NCI-H1105 (cell line): ENCODE measurements at regions not wholly inside any gene's neighbourhood (a gene's known extent, or its start where the extent isn't known, plus 50 kb on each side); places are given as distances from the start of the nearest gene placed in this dataset.

Experiments
- DNase-seq: peaks from one replicate; lab custom pipeline; 2025; lab: John Stamatoyannopoulos, UW

DNA sequence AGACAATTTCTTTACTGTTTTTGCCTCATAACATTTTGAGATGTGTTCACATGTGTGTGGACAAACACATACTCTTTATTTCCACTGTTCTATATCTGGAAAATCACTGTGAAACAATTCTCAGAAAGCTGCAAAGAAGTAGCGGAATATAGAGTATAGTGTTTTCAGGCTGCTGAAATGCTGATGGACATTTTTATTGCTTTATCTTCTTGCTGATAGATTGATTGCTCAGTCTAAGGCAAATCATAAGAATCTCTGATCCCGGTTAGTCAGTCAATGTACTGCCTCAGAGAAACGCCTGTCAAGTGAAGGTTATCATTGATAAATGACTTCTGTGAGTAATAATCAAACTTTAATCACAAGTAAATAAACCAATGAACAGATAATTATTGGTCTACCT, 364.9 kb upstream of the CTNND2 start:
- no peak for DNase-seq

DNA sequence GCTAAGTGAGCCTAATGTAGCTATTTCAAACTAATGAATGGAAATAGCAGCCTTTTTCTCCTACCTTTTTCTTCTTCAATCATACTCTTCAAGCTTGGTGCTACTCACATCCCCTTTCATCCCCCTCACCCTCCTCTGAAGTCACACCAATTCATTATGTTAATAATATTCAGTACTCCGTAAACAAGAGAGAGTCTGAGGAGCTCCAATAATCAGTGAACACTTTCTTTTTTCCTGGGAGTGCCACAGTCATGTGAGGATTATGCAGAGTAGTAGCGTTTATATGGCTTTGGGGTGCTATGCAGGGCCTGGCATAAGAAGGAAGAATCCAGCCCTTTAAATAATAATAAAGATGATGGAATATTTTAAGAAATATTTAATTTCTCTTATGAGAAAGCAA, 354.3 kb upstream of the CTNND2 start:
- DNase-seq, result no peak

DNA sequence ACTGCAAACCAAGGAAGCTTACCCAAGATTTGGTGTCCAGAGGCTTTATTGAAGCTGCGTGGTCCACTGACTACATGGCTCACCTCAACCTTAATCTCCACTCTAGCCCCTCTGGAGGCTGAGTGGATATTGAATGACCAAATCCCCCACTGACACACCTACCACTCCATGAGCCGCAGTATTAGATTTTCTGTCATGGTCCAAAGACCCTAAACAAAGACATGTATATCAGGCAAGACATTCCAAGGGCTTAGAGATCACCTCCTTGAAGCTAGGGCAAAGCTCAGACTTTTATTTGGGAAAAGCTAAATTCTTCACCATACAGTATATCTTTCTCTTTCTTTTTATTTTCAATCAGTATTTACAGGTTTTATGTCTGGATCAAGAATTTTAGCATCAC, 346.2 kb upstream of the CTNND2 start:
- DNase-seq, result no peak

DNA sequence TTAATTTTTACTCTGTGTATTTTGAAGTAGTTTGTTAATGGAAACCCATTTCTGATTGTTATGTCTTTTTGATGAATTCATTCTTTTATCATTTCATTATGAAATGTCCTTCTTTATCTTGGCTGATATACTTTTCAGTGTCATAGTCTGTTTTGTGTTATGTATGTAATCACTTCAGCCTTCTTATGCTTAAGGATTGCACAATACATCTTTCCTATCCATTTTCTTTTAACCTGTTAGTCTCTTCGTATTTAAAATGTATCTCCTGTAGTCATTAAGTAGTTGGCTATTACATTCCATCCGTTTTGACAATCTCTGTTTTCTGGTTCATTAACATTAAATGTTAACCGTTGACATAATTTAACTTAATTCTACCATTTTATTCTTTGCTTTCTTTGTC, 344.6 kb upstream of the CTNND2 start:
- no peak for DNase-seq

DNA sequence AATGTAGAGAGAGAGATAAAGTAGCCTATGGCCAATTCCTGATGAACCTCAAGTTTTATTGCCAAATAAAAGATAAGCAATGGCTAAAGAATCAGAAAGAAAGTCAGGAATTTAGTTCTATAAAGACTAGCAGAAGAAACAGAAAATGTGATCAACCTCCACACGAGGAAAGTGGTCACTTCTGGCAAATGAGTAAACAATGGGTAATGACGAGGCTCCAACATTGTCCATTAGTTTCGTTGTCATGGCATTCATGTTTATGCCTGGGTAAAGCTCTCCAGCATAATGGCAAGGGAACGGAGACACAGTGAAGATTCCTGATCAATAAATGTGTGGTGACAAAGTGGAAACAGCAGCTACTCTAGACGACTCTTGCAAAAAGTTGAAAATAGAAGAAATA, 341.8 kb upstream of the CTNND2 start:
- no peak for DNase-seq

DNA sequence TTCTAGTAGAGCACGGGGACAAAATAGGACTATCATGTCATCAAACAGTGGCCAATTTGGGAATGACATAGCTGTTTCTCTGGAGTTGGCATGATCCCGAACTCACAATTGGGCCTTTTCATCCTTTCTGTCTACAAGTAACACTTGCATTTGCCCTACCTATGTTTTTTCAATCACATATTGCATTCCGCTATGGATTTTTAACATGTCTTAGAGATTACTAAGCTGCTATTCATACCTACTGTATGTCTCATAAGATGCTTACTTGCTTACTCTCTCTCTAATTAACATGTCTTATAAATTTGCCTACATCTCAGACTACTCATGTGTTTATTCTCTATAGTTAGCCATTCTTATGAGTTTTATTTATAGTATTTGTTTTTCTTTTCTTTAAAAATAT, 341.2 kb upstream of the CTNND2 start:
- no peak for DNase-seq

DNA sequence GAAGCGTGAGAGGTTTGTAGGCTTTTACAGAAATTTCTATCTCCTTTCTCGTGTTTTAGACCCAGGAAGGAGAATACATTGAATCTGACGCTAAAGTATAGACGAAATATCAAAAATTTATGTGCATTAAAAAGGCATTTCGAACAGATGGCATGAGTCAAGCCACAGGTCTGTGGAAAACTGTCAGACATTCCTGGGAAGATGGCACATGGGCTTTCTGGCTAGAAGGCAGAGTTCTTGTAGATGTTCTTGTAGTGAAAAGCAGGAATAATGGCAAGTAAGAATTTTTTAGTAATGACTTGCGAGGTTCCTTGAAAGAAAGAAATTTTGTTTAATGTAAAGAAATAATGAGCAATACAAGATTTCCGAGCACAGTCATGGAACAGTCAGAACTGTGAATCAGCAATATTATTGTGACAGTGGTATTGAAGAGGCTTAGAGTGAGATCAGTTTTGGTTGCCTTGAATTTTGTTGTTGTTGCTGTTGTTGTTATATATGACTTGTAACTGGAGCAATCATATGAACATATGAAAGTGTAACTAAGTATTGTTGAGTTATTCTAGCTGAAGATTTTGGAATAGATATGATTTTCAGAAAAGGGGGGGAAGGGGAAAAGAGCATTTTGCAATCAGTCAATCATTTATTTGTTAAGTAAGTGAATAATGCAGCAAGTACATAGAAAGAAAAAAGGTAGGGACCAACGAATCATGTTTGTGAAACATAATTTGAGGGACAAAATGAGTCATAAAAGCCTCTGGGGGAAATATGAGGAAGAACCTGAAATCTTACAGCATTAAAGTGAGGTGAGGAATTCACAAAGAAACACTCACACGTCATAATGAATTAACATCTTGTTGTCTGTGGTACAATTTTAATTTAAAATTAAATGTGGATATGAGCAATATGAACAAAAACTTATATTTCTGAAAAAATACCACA, 339.0 kb upstream of the CTNND2 start:
- no peak for DNase-seq

DNA sequence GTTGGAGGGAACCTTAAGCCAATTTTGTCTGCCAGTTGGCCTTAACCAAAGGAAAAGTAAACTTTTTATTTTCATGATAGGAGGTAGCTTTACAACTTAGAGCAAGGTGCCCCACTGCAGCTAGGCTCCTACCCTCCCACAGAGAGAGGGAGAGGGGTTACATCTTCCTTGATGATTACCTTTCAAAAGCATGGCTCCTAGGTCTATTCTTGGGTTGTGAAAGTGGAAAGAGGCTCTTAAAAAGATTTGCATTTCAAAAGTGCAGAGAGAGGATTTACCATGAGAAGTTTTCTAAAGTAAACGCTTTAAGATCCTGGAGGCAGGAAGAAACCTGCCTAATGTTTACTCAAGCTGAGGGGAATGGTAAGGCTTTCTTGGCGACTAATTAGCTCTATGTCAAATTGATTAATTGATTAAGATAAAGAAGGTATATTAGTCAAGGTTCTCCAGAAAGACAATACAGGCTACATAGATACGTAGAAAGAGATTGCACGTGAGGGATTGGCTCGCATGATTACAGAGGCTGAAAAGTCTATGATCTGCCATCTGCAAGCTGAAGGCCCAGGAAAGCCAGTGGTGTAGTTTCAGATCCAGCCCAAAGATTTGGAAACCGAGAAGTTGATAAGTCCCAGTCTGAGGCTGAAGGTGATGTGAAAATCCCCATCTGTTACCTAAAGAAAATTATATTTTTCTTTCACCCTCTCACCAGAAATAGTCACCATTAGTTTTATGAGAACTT, 333.8 kb upstream of the CTNND2 start:
- no peak for DNase-seq

DNA sequence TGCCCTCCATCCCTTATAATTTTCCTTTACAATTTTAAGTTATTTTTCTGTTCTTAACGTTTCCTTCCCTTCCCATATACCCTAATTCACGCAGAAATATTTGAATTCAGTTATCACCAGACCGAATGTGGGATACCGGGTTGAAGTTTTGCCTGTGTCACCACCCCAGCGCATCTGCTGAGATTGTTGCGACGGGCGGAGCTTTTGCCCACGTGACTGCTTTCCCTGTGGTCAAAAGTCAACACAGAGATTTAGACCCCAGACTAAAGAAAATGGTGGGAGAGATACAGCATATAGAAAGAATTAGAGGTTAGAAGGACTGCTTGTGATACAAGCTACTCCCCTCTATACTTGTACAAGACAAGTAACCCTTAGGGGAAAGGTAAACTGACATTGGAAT, 326.4 kb upstream of the CTNND2 start:
- no peak for DNase-seq

DNA sequence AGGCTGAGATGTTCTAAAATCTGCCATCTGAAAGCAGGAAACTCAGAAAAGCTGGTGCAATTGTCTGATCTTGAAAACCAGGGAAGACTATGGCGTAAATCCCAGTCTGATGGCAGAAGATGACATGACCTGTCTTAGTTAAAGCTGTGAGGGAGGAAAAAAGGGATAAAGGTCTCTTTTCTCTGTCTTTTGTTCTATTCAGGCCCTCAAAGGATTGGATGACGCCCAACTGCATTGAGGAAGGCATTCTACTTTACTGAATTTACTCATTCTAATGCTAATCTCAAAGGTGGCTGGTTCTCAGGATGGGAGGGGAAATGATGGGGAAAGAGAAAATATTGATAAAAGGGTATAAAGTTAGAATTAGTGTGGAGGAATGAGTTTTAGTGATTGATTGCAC, 312.8 kb upstream of the CTNND2 start:
- DNase-seq, result no peak

DNA sequence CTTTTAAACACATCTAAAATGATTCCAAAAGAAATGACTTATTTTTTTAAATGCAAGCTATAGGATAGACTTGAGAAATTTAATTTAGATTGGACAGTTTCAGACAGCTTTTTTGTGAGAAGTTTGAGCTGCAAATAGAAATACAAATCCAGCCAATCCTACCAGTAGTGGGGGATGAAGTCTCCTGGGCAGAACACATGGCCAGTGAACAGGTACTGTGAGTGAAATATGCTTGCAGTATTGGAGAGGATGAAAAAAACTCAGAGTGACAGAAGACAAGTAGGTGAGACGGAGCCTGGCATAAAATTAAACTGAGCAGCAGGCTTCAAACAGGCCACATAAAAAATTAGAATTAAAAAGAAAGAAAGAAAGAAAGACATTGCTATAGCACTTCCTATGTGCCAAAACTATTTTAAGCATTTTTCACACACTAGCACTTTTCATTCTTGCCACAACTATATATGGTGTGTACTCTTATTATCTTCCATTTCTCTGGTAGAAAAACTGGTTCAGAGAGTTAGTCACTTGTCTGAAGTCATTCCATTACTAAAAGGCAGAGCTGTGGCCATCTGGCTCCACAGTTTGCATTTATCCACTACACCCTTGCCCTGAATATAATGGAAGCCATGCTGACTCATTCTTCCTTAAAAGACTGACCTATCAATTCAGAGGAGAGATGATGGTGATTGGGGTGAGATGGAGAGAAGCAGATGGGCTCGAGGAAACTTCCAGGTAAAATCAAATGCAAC, 310.2 kb upstream of the CTNND2 start:
- DNase-seq, result no peak

DNA sequence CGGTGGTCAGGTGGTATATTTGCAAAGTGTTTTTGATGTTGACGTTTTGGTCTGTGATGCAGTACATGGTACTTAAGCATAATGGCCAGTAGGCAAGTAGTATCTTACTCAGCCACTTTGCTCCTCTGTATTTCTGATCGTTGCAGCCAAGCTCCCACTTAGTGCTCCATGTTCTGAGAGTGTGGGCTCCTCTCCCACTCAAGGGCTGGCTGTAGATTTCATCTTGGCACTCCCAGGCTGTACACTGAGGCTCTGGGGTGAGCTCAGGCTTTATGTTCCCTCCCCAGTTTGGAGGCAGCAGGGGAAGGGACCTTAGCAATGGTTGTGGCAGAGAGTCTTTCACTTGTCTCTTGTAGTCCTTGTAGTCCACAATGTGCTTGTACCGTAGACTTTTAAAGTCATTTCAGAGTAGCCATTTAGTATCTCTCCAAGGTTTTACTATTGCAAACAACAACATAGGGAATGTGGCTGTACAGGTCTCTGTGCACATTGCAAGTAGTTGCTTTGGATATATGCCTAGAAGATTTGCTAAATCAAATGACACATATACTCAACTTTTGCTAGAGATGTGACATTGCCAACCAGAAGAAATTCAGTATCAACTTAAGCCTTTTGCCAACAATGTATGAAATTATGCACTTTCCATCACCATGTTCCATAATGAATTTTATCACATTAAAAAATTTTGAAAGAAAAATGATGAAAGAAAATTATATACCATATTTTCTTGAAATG, 304.3 kb upstream of the CTNND2 start:
- DNase-seq, result no peak

DNA sequence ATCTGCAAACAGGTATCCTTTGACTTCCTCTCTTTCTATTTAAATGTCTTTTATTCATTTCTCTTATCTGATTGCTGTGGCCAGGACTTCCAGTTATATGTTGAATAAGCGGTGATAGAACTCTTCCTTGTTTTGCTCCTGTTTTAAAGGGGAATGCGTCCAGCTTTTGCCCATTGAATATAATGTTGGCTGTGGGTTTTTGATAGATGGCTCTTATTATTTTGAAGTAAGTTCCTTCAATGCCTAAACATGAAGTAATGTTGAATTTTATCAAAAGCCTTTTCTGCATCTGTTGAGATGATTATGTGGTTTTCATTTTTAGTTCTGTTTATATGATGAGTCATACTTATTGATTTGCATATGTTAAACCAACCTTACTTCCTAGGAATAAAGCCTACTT, 300.5 kb upstream of the CTNND2 start:
- no peak for DNase-seq

DNA sequence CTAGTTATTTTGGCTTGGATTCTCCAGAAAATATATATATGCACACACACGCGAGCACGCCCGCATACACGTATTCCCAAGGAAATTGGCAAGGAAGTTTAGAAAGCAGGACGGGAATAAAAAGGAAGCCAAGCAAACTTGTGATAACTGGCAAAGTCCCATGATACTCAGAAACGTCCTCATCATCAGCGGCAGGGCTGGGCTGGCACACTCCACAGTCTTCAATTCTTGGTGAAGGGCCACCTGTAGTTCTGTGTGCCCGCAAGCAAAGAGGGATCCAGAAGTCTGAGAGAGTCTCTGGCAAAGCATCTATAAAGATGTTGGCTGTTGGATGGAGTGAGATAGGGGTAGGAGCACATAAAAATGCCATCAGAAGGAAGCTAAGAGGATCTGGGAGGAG, 289.3 kb upstream of the CTNND2 start:
- no peak for DNase-seq

DNA sequence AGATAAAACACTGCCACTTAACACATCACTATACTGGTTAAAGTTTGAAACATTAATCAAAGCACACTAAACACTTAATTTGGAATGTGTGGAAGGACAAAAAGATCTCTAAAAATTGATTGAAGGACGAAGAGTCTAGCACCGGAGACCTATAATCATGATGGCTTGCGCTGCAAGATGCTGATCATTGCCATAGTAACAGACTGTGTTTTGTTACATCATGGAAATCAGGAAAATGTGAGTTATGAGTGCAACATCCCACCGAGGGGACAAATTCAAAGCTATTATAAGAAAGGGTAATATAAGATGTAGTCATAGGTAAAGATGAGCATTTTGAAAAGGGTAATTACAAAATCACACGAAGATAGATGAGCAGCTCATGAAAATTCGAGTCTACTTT, 278.8 kb upstream of the CTNND2 start:
- DNase-seq, result no peak

DNA sequence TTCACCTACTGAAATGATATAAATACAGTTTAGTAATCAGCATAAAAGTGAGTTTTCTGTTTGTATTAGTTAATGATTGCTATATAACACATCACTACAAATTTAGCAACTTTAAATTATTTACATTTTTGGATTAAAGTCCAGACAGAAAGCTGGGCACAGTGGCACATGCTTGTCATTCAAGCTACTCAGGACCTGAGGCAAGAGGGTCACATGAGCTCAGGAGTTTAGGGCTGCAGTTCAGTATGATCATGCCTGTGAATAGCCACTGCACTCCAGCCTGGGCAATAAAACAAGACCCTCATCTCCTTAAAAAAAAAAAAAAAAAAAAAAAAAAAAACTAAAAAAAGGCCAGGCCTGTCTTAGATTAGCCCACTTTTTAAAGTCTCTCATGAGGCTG, 273.6 kb upstream of the CTNND2 start:
- DNase-seq, result no peak

DNA sequence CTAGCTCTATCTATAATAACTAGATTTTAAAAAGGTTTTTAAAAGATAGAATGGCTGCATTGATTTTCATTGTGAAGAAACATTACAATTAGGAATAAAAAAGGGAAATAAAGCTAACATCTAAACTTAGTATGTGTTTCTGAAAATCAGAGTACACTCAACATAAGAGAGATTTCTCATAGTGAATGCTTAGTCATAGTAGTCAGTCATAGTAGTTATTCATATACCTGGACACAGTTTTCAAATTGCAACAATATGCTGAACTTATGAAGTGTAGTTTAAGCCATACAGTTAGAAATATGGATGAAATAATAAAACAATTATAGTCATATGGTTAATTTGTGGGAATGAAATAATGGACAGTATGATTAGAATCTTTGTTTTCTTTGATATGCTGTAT, 273.0 kb upstream of the CTNND2 start:
- no peak for DNase-seq

DNA sequence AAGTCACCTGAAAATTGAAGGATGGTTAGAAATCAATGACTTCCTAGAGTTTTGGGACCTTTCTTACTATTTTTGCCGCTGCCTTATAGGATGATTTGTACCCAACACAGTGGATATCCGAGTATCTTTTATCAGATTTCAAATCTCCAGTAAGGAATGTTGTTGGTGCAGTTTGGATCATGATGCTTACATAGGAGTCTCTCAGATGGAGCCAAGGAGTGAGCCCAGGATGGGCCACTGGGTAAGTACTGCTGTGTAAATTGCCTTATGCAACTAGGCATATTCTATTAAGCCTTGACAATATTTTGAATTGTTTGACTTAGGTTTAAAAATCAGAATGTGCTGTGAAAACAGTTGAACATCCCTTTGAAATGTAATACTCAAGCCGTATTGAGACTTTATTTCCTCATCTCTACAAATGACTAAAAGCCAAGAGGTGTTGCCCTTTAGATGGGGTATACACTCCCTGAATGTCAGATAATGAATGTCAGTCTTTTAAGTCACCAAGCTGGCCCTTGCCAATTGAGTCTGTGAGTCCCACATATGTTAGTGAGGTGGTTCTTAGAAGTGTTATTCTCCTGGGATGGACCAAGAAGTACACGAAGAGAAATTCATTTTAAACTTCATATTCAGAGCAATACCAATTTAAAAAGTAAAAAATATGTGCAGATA, 271.8 kb upstream of the CTNND2 start:
- DNase-seq, result no peak

DNA sequence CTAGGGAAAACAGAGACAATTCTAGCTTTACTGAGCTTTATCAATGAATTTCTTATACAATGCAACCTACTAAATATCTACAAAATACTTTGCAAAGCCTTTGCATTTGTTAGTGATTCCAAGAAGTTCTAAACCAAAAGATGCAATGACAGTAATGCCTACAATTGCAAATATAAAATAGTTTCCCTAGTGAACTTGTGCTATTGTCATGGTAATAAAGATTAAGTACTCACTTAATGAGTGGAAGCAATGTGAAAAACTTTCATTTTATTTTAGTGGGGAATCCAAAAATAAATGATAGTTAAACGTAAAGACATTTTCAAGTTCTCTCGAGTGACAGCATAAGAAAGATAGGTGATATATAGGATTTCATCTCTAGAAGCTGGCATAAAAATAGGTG, 270.5 kb upstream of the CTNND2 start:
- no peak for DNase-seq

DNA sequence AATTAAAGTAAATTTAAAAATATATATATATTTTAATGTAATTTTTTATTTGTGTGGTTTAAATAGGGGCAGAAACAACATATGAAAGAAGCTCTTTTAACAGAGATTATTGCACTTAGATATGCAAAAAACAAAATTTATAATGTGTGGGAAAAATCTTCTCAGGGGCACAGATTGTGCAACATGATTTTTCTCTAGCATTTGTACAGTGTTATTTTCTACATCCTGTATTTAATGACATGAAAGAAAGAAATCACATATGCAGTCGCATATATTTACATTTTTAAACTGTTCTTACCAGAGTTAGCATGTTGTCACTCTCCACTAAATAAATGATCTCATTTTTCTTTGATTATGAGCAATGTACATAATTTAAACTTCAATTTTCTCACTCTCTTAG, 265.3 kb upstream of the CTNND2 start:
- DNase-seq, result no peak

DNA sequence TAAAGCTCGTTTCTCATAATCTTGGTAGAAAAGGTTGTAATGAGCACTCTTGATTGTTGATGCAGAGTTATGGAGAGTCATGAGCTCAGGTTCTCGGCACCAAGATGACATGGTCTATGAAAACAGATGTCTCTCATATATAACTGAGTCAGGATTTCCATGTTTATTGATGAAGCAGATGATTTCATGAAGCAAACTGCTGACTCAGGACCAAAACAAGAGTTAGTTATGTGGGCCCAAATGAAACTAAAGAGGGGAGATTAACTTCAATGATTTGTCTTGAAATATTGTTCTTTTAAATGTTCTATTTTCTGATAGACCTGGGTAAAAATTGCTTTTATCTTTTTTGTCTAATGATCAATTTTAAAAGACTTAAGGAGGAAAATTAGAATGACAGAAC, 258.6 kb upstream of the CTNND2 start:
- no peak for DNase-seq

DNA sequence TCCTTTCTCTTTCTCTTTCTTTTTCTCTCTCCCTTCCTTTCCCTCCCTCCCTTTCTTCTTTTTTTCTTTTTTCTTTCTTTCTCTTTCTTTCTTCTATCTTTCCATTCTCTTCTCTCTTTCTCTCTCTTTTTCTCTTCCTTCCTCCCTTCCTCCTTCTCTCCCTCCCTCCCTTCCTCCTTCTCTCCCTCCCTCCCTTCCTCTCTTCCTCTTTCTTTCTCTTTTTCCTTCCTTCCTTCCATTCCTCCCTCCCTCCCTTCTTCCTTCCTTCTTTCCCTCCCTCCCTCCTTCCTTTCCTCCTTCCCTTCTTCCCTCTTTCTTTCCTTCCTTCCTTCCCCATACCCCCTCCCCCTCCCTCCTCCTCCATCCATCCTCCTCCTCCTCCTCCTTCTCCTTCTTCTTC, 243.3 kb upstream of the CTNND2 start:
- DNase-seq, result no peak
